ENCODE measurements at regions not wholly inside any gene's neighbourhood (a gene's known extent, or its start where the extent isn't known, plus 50 kb on each side); places are given as distances from the start of the nearest gene placed in this dataset.

DNA sequence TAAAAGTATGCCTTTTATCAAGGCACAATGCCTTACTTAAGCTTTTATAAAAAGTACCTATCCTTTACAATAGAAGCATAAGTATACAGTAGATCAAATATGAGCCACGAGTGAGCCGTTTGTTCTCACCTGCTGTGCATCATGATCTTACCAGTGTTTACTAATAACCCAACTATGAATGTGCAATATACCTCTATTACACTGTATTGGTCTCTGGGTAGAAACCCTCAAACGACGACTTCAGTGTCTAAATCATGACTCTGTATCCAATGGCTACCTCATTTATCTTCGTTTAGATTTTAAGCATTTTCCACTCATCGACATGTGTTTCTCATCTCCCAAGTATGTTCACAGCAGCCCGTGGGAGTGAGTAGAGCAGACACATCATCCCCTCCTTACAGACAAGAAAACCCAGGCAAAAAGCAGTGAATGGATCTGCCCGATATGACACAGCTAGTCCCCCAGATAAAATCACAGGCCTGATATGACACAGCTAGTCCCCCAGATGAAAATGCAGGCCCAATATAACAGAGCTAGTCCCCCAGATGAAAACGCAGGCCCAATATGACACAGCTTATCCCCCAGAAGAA is 279.8 kb downstream of the TNS1 start:
- Histone ChIP-seq H2AFZ (ENCODE audit: low read depth, low read length) (no peak overlapping the region), H3K27ac (ENCODE audit: low read length) (no peak overlapping the region), H4K20me1 (ENCODE audit: insufficient read depth, low read length) (no peaks in the 10 kb centered on the region), H3K4me1 (ENCODE audit: insufficient read depth, low read length) (no peaks in the 10 kb centered on the region), H3K79me2 (ENCODE audit: insufficient read depth, low read length) (no peaks in the 10 kb centered on the region), H3K9me3 (ENCODE audit: insufficient read depth, low read length, severe bottlenecking) (no peaks in the 10 kb centered on the region), H3K4me2 (ENCODE audit: insufficient read depth, low read length) (no peak overlapping the region), H3K27me3 (ENCODE audit: insufficient read depth, low read length, poor library complexity) (peaks cover 6% of the 10 kb centered on the region), H3K36me3 (ENCODE audit: insufficient read depth, low read length) (no peaks in the 10 kb centered on the region), H3K9ac (ENCODE audit: low read depth, low read length) (no peak overlapping the region), H3K4me3 (ENCODE audit: low read depth in 1 of 2, low read length in 2 of 2) (no peak overlapping the region)
- ATAC-seq (ENCODE audit: insufficient read depth, low read depth): no peak
- DNase-seq: no peak
- no peak for TF ChIP-seq EZH2 (IDR thresholded peaks at IDR 0.05; ENCODE audit: borderline replicate concordance, low read depth, low read length, severe bottlenecking)
- TF ChIP-seq, protein P1, sequence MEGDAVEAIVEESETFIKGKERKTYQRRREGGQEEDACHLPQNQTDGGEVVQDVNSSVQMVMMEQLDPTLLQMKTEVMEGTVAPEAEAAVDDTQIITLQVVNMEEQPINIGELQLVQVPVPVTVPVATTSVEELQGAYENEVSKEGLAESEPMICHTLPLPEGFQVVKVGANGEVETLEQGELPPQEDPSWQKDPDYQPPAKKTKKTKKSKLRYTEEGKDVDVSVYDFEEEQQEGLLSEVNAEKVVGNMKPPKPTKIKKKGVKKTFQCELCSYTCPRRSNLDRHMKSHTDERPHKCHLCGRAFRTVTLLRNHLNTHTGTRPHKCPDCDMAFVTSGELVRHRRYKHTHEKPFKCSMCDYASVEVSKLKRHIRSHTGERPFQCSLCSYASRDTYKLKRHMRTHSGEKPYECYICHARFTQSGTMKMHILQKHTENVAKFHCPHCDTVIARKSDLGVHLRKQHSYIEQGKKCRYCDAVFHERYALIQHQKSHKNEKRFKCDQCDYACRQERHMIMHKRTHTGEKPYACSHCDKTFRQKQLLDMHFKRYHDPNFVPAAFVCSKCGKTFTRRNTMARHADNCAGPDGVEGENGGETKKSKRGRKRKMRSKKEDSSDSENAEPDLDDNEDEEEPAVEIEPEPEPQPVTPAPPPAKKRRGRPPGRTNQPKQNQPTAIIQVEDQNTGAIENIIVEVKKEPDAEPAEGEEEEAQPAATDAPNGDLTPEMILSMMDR (IDR thresholded peaks at IDR 0.05; ENCODE audit: borderline replicate concordance, extremely low read depth, low read length, poor library complexity, severe bottlenecking): no peak

DNA sequence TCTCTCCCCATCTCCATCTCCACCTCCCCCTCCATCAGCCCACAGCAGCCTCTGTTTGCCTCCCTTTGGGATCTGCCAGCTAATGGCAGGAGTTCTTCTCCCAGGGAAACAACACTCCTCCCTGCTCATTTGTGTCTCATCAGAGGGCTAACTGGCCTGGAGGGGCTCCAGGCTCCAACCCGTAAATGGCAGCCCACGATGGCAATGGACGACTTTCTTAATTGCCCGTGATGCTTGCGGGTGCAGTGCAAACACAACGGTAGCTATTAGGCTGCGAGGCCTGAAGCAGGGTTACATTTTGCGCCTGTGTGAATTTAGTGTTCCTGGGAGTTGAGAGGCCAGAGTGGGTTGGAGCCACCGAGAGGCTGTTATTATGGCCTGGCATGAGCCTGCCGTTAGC is 285.1 kb downstream of the TNS1 start:
- no peak overlapping the region for H3K4me3 ChIP-seq (ENCODE audit: low read depth in 1 of 2, low read length in 2 of 2)
- no peaks in the 10 kb centered on the region for H3K4me1 ChIP-seq (ENCODE audit: insufficient read depth, low read length)
- no peak overlapping the region for H3K4me2 ChIP-seq (ENCODE audit: insufficient read depth, low read length)
- DNase-seq (no peak), ATAC-seq (ENCODE audit: insufficient read depth, low read depth) (no peak)
- no peak overlapping the region for H3K9ac ChIP-seq (ENCODE audit: low read depth, low read length)
- TF ChIP-seq, protein P1 (IDR thresholded peaks at IDR 0.05; ENCODE audit: borderline replicate concordance, extremely low read depth, low read length, poor library complexity, severe bottlenecking): no peak
- TF ChIP-seq EZH2 (IDR thresholded peaks at IDR 0.05; ENCODE audit: borderline replicate concordance, low read depth, low read length, severe bottlenecking): no peak
- H3K9me3 ChIP-seq (ENCODE audit: insufficient read depth, low read length, severe bottlenecking): no peaks in the 10 kb centered on the region
- no peak overlapping the region for H3K27ac ChIP-seq (ENCODE audit: low read length)
- no peaks in the 10 kb centered on the region for H4K20me1 ChIP-seq (ENCODE audit: insufficient read depth, low read length)
- no peak overlapping the region for H2AFZ ChIP-seq (ENCODE audit: low read depth, low read length)
- H3K36me3 ChIP-seq (ENCODE audit: insufficient read depth, low read length): no peaks in the 10 kb centered on the region
- peaks cover 6% of the 10 kb centered on the region for H3K27me3 ChIP-seq (ENCODE audit: insufficient read depth, low read length, poor library complexity)
- no peaks in the 10 kb centered on the region for H3K79me2 ChIP-seq (ENCODE audit: insufficient read depth, low read length)

DNA sequence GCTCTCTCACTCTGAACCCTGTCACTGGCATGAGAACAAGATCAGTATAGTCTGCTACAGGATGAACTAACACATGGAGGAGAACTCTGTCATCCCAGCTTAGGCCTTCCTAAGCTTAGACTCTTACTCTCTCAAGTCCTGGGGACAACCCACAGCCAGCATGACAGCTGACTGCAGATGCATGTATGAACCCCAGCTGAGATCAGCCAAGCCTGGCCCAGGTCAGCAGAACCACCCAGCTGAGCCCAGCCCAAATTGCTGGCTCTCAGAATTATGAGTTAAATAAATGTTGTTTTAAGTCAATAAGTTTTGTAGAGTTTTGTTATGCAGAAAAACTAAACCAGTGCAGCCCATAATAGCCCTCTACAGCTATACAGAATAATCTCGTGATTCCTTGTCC is 287.3 kb downstream of the TNS1 start:
- Histone ChIP-seq H3K4me3 (ENCODE audit: low read depth in 1 of 2, low read length in 2 of 2) (no peak overlapping the region), H3K27ac (ENCODE audit: low read length) (no peak overlapping the region), H3K4me1 (ENCODE audit: insufficient read depth, low read length) (no peaks in the 10 kb centered on the region), H3K36me3 (ENCODE audit: insufficient read depth, low read length) (no peaks in the 10 kb centered on the region), H3K27me3 (ENCODE audit: insufficient read depth, low read length, poor library complexity) (peaks cover 6% of the 10 kb centered on the region), H3K9me3 (ENCODE audit: insufficient read depth, low read length, severe bottlenecking) (no peaks in the 10 kb centered on the region), H2AFZ (ENCODE audit: low read depth, low read length) (no peak overlapping the region), H3K9ac (ENCODE audit: low read depth, low read length) (no peak overlapping the region), H4K20me1 (ENCODE audit: insufficient read depth, low read length) (no peaks in the 10 kb centered on the region), H3K4me2 (ENCODE audit: insufficient read depth, low read length) (no peak overlapping the region), H3K79me2 (ENCODE audit: insufficient read depth, low read length) (no peaks in the 10 kb centered on the region)
- TF ChIP-seq EZH2 (IDR thresholded peaks at IDR 0.05; ENCODE audit: borderline replicate concordance, low read depth, low read length, severe bottlenecking): no peak
- TF ChIP-seq, protein P1 (IDR thresholded peaks at IDR 0.05; ENCODE audit: borderline replicate concordance, extremely low read depth, low read length, poor library complexity, severe bottlenecking): no peak
- ATAC-seq (ENCODE audit: insufficient read depth, low read depth): no peak
- no peak for DNase-seq
